PC-9 (cell line): ENCODE measurements at regions not wholly inside any gene's neighbourhood (a gene's known extent, or its start where the extent isn't known, plus 50 kb on each side); places are given as distances from the start of the nearest gene placed in this dataset.

Experiments used
- BruUV-seq: library from RNA; stranded (reverse); fragments of 400-500 nt; replicated peaks from 2 replicates; lab custom pipeline; 2021; lab: Mats Ljungman, UMichigan
- CTCF ChIA-PET: fragments of 300-600 bp; sonication (Branson Sonifier 250); formaldehyde crosslinking; loops from one replicate; lab custom pipeline; 2022; ENCODE audit warnings: antibody characterized with exemption; lab: Charles Lee
- POLR2A ChIA-PET: fragments of 300-600 bp; sonication (Branson Sonifier 250); formaldehyde crosslinking; loops from one replicate; lab custom pipeline; 2022; ENCODE audit warnings: antibody characterized with exemption; ENCODE audit not compliant: unreplicated experiment; lab: Charles Lee
- DNase-seq, 2 experiments: peaks; one replicate each; pipeline versions ENCODE4 v3.0.0 to v3.0.0-alpha.2; 2015 to 2022; ENCODE audit warnings: mixed read lengths in 1 of 2
- H2AFZ ChIP-seq: fragments of 200-600 bp; sonication (generic); 2 replicates; pipeline ENCODE4 v1.8.1; 2017; ENCODE audit warnings: antibody characterized with exemption
- H3F3A ChIP-seq: fragments of 200-600 bp; sonication (generic); 2 replicates; pipeline ENCODE4 v1.8.1; 2017; ENCODE audit warnings: antibody characterized with exemption, mild to moderate bottlenecking, low read depth; ENCODE audit not compliant: insufficient read depth
- H3K27ac ChIP-seq: fragments of 200-600 bp; sonication (generic); 2 replicates; pipeline ENCODE4 v1.6.1; 2016; ENCODE audit warnings: mixed run types
- H3K27me3 ChIP-seq: fragments of 200-600 bp; sonication (generic); 2 replicates; pipeline ENCODE4 v1.6.1; 2016; ENCODE audit warnings: low read depth, mixed run types; ENCODE audit not compliant: insufficient read depth
- H3K36me3 ChIP-seq: fragments of 200-600 bp; sonication (generic); 2 replicates; pipeline ENCODE4 v1.6.1; 2016; ENCODE audit warnings: low read depth, mixed run types
- H3K4me1 ChIP-seq: fragments of 200-600 bp; sonication (generic); replicated peaks from 2 replicates; pipeline ENCODE4 v1.6.1; 2016; ENCODE audit warnings: mixed run types; ENCODE audit not compliant: insufficient read depth
- H3K4me2 ChIP-seq: fragments of 200-600 bp; sonication (generic); 2 replicates; pipeline ENCODE4 v1.6.1; 2017; ENCODE audit warnings: mixed run types
- H3K4me3 ChIP-seq: fragments of 200-600 bp; sonication (generic); 2 replicates; pipeline ENCODE4 v1.6.1; 2016; ENCODE audit warnings: mixed run types
- H3K79me2 ChIP-seq: fragments of 200-600 bp; sonication (generic); 2 replicates; pipeline ENCODE4 v1.6.1; 2017; ENCODE audit warnings: low read depth, mixed run types
- H3K9me2 ChIP-seq: fragments of 200-600 bp; sonication (generic); 2 replicates; pipeline ENCODE4 v1.8.1; 2017; ENCODE audit warnings: mild to moderate bottlenecking; ENCODE audit not compliant: insufficient read depth
- H3K9me3 ChIP-seq: fragments of 200-600 bp; sonication (generic); 2 replicates; pipeline ENCODE4 v1.8.1; 2016; ENCODE audit warnings: low read depth; ENCODE audit not compliant: insufficient read depth
- H4K20me1 ChIP-seq: fragments of 200-600 bp; sonication (generic); 2 replicates; pipeline ENCODE4 v1.8.1; 2017; ENCODE audit not compliant: insufficient read depth
- EZH2 ChIP-seq: fragments of 200-600 bp; sonication (generic); IDR thresholded peaks from 2 replicates; pipeline ENCODE4 v1.8.0; 2017; ENCODE audit warnings: antibody characterized with exemption, low read depth
- intact Hi-C: fragments of 100-400 bp; cut with micrococcal nuclease; formaldehyde crosslinking; loops from one replicate; pipeline ENCODE4 v1.10.0; 2022; ENCODE audit not compliant: unreplicated experiment
- TF ChIP-seq, protein P1 (sequence below): fragments of 200-600 bp; sonication (generic); conservative IDR thresholded peaks from 2 replicates; pipeline ENCODE4 v1.6.1; 2017; ENCODE audit warnings: mixed run types, antibody characterized with exemption, mild to moderate bottlenecking, moderate library complexity

DNA sequence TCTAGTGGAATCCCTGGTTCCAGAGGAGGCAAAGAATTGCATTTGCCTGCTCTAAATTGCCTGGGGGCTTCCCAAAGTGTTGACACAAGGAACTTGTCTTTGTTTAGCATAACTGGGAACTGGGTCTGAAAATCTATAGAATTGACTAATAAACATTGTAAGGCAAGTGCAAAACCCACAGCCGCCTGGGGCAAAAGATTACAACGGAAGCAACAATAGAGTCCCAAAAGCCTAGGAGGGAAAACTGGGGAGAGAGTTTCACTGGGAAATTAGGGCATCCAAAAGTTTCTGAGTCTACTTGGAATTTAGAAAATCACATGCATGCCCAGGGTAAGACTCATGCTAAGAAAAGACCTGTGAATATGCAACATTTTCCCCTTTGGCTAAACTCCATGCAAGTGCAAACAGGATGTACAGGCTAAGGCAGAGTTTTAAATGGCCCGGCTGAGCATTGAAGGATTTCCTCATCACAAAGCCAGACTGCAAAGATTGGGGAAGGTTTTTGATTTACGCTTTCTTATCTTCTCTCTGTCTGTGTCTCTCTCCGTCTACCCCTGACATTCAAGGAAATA, 725.3 kb upstream of the NCAM2 start:
- ChIA-PET CTCF (no interaction called here), POLR2A (no interaction called here)
- Histone ChIP-seq H3K4me1 (no peaks in the 10 kb centered on the region), H3K27ac (no peak overlapping the region), H2AFZ (no peak overlapping the region), H3K27me3 (no peaks in the 10 kb centered on the region), H3K4me3 (no peak overlapping the region), H3K9me3 (no peaks in the 10 kb centered on the region), H3K36me3 (no peaks in the 10 kb centered on the region), H3K9me2 (no peaks in the 10 kb centered on the region), H3K4me2 (no peak overlapping the region), H3K79me2 (no peaks in the 10 kb centered on the region), H3F3A (no peaks in the 10 kb centered on the region), H4K20me1 (no peaks in the 10 kb centered on the region)
- intact Hi-C loops: no loop called here
- DNase-seq: no peak
- no TSS peak for BruUV-seq
- no peak for TF ChIP-seq EZH2
- TF ChIP-seq, protein P1, sequence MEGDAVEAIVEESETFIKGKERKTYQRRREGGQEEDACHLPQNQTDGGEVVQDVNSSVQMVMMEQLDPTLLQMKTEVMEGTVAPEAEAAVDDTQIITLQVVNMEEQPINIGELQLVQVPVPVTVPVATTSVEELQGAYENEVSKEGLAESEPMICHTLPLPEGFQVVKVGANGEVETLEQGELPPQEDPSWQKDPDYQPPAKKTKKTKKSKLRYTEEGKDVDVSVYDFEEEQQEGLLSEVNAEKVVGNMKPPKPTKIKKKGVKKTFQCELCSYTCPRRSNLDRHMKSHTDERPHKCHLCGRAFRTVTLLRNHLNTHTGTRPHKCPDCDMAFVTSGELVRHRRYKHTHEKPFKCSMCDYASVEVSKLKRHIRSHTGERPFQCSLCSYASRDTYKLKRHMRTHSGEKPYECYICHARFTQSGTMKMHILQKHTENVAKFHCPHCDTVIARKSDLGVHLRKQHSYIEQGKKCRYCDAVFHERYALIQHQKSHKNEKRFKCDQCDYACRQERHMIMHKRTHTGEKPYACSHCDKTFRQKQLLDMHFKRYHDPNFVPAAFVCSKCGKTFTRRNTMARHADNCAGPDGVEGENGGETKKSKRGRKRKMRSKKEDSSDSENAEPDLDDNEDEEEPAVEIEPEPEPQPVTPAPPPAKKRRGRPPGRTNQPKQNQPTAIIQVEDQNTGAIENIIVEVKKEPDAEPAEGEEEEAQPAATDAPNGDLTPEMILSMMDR: no peak

DNA sequence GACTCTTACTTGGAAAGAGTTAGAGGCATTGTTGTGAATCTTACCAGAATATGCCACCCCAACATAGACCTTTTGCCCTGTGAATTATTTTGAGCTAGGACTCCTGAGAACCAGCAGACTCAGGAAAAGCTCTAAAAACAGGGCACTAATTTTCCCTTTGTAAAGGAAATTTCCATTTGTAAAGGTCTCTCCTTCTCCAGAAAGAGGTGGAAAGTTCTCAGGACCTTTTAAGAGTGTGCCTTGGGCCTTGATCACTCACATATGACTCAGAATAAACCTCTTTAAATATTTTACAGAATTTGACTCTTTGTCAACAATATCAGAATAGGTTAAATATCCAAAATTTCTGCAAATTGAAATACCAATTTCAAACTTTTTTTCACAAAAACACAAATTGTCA, 721.8 kb upstream of the NCAM2 start:
- H3K9me2 ChIP-seq: no peaks in the 10 kb centered on the region
- H3K79me2 ChIP-seq: no peaks in the 10 kb centered on the region
- ChIA-PET POLR2A (no interaction called here), CTCF (no interaction called here)
- no peaks in the 10 kb centered on the region for H3K27me3 ChIP-seq
- no TSS peak for BruUV-seq
- no peak for TF ChIP-seq EZH2
- TF ChIP-seq, protein P1: no peak
- H2AFZ ChIP-seq: no peak overlapping the region
- no peaks in the 10 kb centered on the region for H4K20me1 ChIP-seq
- H3F3A ChIP-seq: no peaks in the 10 kb centered on the region
- no peaks in the 10 kb centered on the region for H3K4me1 ChIP-seq
- H3K4me2 ChIP-seq: no peak overlapping the region
- intact Hi-C loops: no loop called here
- DNase-seq: no peak
- no peaks in the 10 kb centered on the region for H3K9me3 ChIP-seq
- H3K36me3 ChIP-seq: no peaks in the 10 kb centered on the region
- no peak overlapping the region for H3K27ac ChIP-seq
- no peak overlapping the region for H3K4me3 ChIP-seq

DNA sequence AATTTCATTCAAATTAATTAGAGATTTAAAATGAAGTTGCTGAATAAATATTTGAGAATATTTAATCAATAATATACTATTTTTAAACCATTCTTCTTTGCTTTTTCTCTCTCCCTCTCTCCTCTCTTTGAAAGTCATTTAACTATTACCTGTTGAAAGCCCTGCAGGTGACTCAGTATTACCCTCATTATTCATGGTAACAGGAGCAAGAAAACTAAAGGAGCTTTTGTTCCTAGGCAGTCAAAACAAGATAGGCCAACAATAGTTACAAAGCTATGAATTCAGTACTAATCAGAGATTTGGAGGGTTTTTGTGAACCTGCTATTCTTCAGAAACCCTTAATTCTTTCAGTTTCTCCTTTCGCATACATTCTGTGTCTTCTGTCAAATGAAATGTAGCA, 721.3 kb upstream of the NCAM2 start:
- no peaks in the 10 kb centered on the region for H3K9me2 ChIP-seq
- no peaks in the 10 kb centered on the region for H3K36me3 ChIP-seq
- no peaks in the 10 kb centered on the region for H3K27me3 ChIP-seq
- H2AFZ ChIP-seq: no peak overlapping the region
- DNase-seq: no peak
- no TSS peak for BruUV-seq
- H3K4me1 ChIP-seq: no peaks in the 10 kb centered on the region
- intact Hi-C loops: no loop called here
- H3K9me3 ChIP-seq: no peaks in the 10 kb centered on the region
- ChIA-PET CTCF (no interaction called here), POLR2A (no interaction called here)
- H3K79me2 ChIP-seq: no peaks in the 10 kb centered on the region
- no peaks in the 10 kb centered on the region for H4K20me1 ChIP-seq
- H3K27ac ChIP-seq: no peak overlapping the region
- TF ChIP-seq, protein P1: no peak
- TF ChIP-seq EZH2: no peak
- H3K4me3 ChIP-seq: no peak overlapping the region
- no peaks in the 10 kb centered on the region for H3F3A ChIP-seq
- no peak overlapping the region for H3K4me2 ChIP-seq
